A673 (cell line): ENCODE measurements at regions not wholly inside any gene's neighbourhood (a gene's known extent, or its start where the extent isn't known, plus 50 kb on each side); places are given as distances from the start of the nearest gene placed in this dataset.

ENCODE experiments used
- BruUV-seq: library from RNA; stranded (reverse); fragments of 400-500 nt; replicated peaks from 2 replicates; lab custom pipeline; 2021; lab: Mats Ljungman, UMichigan
- CTCF ChIA-PET: fragments of 300-600 bp; sonication (Branson Sonifier 250); formaldehyde crosslinking; loops from one replicate; lab custom pipeline; 2022; ENCODE audit warnings: antibody characterized with exemption; lab: Charles Lee
- POLR2A ChIA-PET: fragments of 300-600 bp; sonication (Branson Sonifier 250); formaldehyde crosslinking; loops from one replicate; lab custom pipeline; 2022; ENCODE audit warnings: antibody characterized with exemption; ENCODE audit not compliant: low non-redundant PET; lab: Charles Lee
- DNase-seq: peaks from one replicate; pipeline ENCODE4 v3.0.0-alpha.2; 2015; ENCODE audit warnings: low spot score
- H3K27ac ChIP-seq: fragments of 200-600 bp; sonication (generic); 2 replicates; pipeline ENCODE4 v1.5.1; 2016; ENCODE audit warnings: mixed run types, low read depth, mild to moderate bottlenecking, mixed read lengths, antibody characterized with exemption, low read length; ENCODE audit not compliant: poor library complexity, severe bottlenecking
- H3K27me3 ChIP-seq: fragments of 200-600 bp; sonication (generic); replicated peaks from 2 replicates; pipeline ENCODE4 v1.6.1; 2017; ENCODE audit warnings: mixed run types, low read depth, mild to moderate bottlenecking, mixed read lengths, antibody characterized with exemption, low read length; ENCODE audit not compliant: insufficient read depth, poor library complexity
- H3K36me3 ChIP-seq: fragments of 200-600 bp; sonication (generic); 2 replicates; pipeline ENCODE4 v1.6.1; 2016; ENCODE audit warnings: mixed run types, mild to moderate bottlenecking, mixed read lengths, antibody characterized with exemption, low read length; ENCODE audit not compliant: insufficient read depth, poor library complexity, severe bottlenecking
- H3K4me1 ChIP-seq: fragments of 200-600 bp; sonication (generic); 2 replicates; pipeline ENCODE4 v1.6.1; 2017; ENCODE audit warnings: mixed run types, mild to moderate bottlenecking, mixed read lengths, antibody characterized with exemption, low read length; ENCODE audit not compliant: insufficient read depth, poor library complexity, severe bottlenecking
- H3K4me3 ChIP-seq: fragments of 200-600 bp; sonication (generic); 2 replicates; pipeline ENCODE4 v1.5.1; 2016; ENCODE audit warnings: low read depth, mixed run types, mild to moderate bottlenecking, mixed read lengths, low read length; ENCODE audit not compliant: poor library complexity, severe bottlenecking
- H3K9me3 ChIP-seq: fragments of 200-600 bp; sonication (generic); 2 replicates; pipeline ENCODE4 v1.6.1; 2016; ENCODE audit warnings: mixed run types, low read depth, mild to moderate bottlenecking, mixed read lengths, antibody characterized with exemption, low read length; ENCODE audit not compliant: poor library complexity, severe bottlenecking
- CTCF ChIP-seq: fragments of 300-800, 200-600 bp; sonication (generic); conservative IDR thresholded peaks from 2 replicates; pipeline ENCODE4 v1.5.1; 2017; ENCODE audit warnings: low read depth, mild to moderate bottlenecking, antibody characterized with exemption, low read length, moderate library complexity, mixed read lengths
- EZH2 ChIP-seq: fragments of 200-600 bp; sonication (generic); IDR thresholded peaks from 2 replicates; pipeline ENCODE4 v1.6.1; 2017; ENCODE audit warnings: borderline replicate concordance, low read depth, mild to moderate bottlenecking, mixed read lengths, antibody characterized with exemption, low read length; ENCODE audit not compliant: poor library complexity, severe bottlenecking
- intact Hi-C: fragments of 100-400 bp; cut with micrococcal nuclease; formaldehyde crosslinking; loops from one replicate; pipeline ENCODE4 v1.10.0; 2022; ENCODE audit not compliant: unreplicated experiment

- no peaks in the 10 kb centered on the region for H3K27me3 ChIP-seq
- intact Hi-C loops, result no loop called here
- no peak for DNase-seq
- no peak overlapping the region for H3K4me3 ChIP-seq
- ChIA-PET POLR2A (no interaction called here), CTCF (no interaction called here)
- H3K4me1 ChIP-seq, result no peaks in the 10 kb centered on the region
- no peaks in the 10 kb centered on the region for H3K36me3 ChIP-seq
- H3K27ac ChIP-seq, result no peak overlapping the region
- no peak for TF ChIP-seq CTCF
- TF ChIP-seq EZH2, result no peak
- no TSS peak for BruUV-seq
- no peaks in the 10 kb centered on the region for H3K9me3 ChIP-seq
These were observed 102.6 kb upstream of the ROPN1 start for GRCh38 chr3:124094496-124094895.

GRCh38 chr3:124097362-124098131, 105.6 kb upstream of the ROPN1 start:
- POLR2A ChIA-PET, result interaction anchor here (0.6 kb wide), 1 partner anchor 294 kb away, joined by 3 read pairs; no protein-coding TSS in a partner anchor
- no peak for DNase-seq
- no TSS peak for BruUV-seq
- Histone ChIP-seq H3K27ac (no peak overlapping the region), H3K36me3 (no peaks in the 10 kb centered on the region), H3K4me1 (no peaks in the 10 kb centered on the region), H3K27me3 (no peaks in the 10 kb centered on the region), H3K4me3 (no peak overlapping the region), H3K9me3 (no peaks in the 10 kb centered on the region)
- TF ChIP-seq EZH2 (no peak), CTCF (no peak)
- intact Hi-C loops, result no loop called here
- CTCF ChIA-PET, result interaction anchor here (0.5 kb wide), 1 partner anchor 83 kb away, joined by 5 read pairs; no protein-coding TSS in a partner anchor

DNA sequence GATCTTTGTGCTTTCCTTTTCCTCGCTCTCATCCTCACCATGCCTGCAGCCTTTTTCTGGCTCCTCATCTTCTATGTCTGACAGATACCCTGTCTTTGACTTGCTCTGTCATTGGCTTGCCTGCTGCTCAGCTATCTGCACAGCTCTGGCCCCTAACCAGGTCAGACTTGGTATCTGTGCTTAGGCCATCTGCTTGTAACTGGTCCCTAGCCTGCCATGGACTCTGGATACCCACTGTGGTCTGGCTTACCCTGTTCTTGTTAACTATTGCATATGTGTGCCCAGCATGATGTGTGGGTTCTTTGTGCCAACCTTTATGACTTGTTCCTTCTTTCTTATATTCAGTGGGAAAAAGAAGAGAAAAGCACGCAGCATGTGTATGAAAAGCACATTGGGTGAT, 109.7 kb upstream of the ROPN1 start:
- CTCF ChIA-PET, result no interaction called here
- Histone ChIP-seq H3K4me1 (no peaks in the 10 kb centered on the region), H3K36me3 (no peaks in the 10 kb centered on the region), H3K27me3 (no peaks in the 10 kb centered on the region), H3K4me3 (no peak overlapping the region), H3K27ac (no peak overlapping the region), H3K9me3 (no peaks in the 10 kb centered on the region)
- no peak for DNase-seq
- POLR2A ChIA-PET, result no interaction called here
- intact Hi-C loops, result no loop called here
- BruUV-seq, result no TSS peak
- no peak for TF ChIP-seq CTCF
- TF ChIP-seq EZH2, result no peak
